Heart right ventricle (tissue), 16 donors: ENCODE measurements at regions not wholly inside any gene's neighbourhood (a gene's known extent, or its start where the extent isn't known, plus 50 kb on each side); places are given as distances from the start of the nearest gene placed in this dataset.
"Not testable (repeated sequence)": the region's sequence is repeated elsewhere in the genome, so short reads cannot be mapped to it uniquely, and the experiment has no call there.

ENCODE experiments used
- ATAC-seq, 8 donors: fragments of 200-7000 bp; cut with Tn5 transposase; one replicate each; pipeline ENCODE4 v1.9.1; 2020; ENCODE audit warnings: mild to moderate bottlenecking in 8 of 8, moderate library complexity in 8 of 8, moderate number of reproducible peaks in 1 of 8
- DNase-seq, 2 donors: peaks; one replicate each; pipeline ENCODE4 v3.0.0-alpha.2; 2020
- H3K27ac ChIP-seq, 10 donors: fragments of 200-600 bp; sonication (generic) in 2 of 10; one replicate each; pipeline versions ENCODE4 v1.5.0 to v1.8.0; 2020 to 2022; ENCODE audit warnings: mild to moderate bottlenecking in 3 of 10
- H3K27me3 ChIP-seq, 7 donors: fragments of 200-600 bp; one replicate each; pipeline ENCODE4 v1.8.0; 2021 to 2022; ENCODE audit warnings: mild to moderate bottlenecking in 2 of 7
- H3K36me3 ChIP-seq, 9 donors: fragments of 200-600 bp; sonication (generic) in 1 of 9; one replicate each; pipeline versions ENCODE4 v1.5.0 to v1.8.0; 2020 to 2022; ENCODE audit warnings: mild to moderate bottlenecking in 2 of 9
- H3K4me1 ChIP-seq, 9 donors: fragments of 200-600 bp; sonication (generic) in 1 of 9; one replicate each; pipeline versions ENCODE4 v1.5.0 to v1.8.0; 2020 to 2022; ENCODE audit warnings: mild to moderate bottlenecking in 4 of 9
- H3K4me3 ChIP-seq, 10 donors: fragments of 200-600 bp; sonication (generic) in 2 of 10; one replicate each; pipeline versions ENCODE4 v1.5.0 to v1.8.0; 2020 to 2022; ENCODE audit warnings: mild to moderate bottlenecking in 7 of 10, moderate library complexity in 2 of 10
- H3K9me3 ChIP-seq, 11 donors: fragments of 200-600 bp in 10 of 11; sonication (generic) in 2 of 11; one replicate each; pipeline versions ENCODE4 v1.5.0 to v1.8.0; 2013 to 2022; ENCODE audit warnings: mild to moderate bottlenecking in 2 of 11, control low read depth in 1 of 11, moderate library complexity in 1 of 11
- WGBS, 2 donors: extraction: QIAGEN DNeasy Blood & Tissue Kit; methylation state at CpG; one replicate each; pipeline ENCODE4 v1.1.7; 2013; ENCODE audit warnings: inconsistent platforms in 1 of 2; 5-methylcytosine and 5-hydroxymethylcytosine counted together
- intact Hi-C, 10 donors: fragments of 100-400 bp; cut with DNase I; formaldehyde crosslinking; loops; one replicate each; pipeline versions ENCODE4 v1.11.1 to v1.14.2; 2022
- TF ChIP-seq, protein P1 (sequence below), 9 donors: fragments of 200-600 bp; sonication (generic) in 2 of 9; IDR thresholded peaks; one replicate each; pipeline versions ENCODE4 v1.5.0 to v1.8.0; 2021 to 2022; ENCODE audit warnings: antibody characterized with exemption in 9 of 9, mild to moderate bottlenecking in 5 of 9, moderate library complexity in 1 of 9
- donor health status: Arrhythmogenic right ventricular cardiomyopathy.
- donor health status: ischemic (EF 13 %, LVEDD 7.1; RV severe dilation, severe dysfunction).
- donor health status: healthy with polysubstance abuse.
- donor health status: DM: no; HTN: yes; CAD: no.
- donor health status: DM: no; HTN: no; CAD: no.
- donor health status: ischemic (EF 25% LVEDD 6.9; RV normal size, moderate dysfunction).
- donor health status: ischemic (EF 25% LVEDD 5.7; RV mildly dilated, moderate dysfunction).
- donor health status: healthy.
- donor health status: DM: yes; HTN: yes; CAD: no.
- donor health status: Ischemic cardiomyopathy.
- donor health status: ischemic (EF 35%, LVEDD 5.7; RV mildly dilated, moderate dysfunction).
- donor health status: nonischemic (EF 11% LVEDD 7.7; RV severe dilation, severe dysfunction).
- donor health status: DM: yes; HTN: yes; CAD: no.
- donor health status: PGD.
- donor health status: ischemic (EF 29% LVEDD 5.4; RV normal size, mild dysfunction).
- donor health status: nonischemic (EF 23%, LVEDD 6.1; RV moderate dilation, normal function).

DNA sequence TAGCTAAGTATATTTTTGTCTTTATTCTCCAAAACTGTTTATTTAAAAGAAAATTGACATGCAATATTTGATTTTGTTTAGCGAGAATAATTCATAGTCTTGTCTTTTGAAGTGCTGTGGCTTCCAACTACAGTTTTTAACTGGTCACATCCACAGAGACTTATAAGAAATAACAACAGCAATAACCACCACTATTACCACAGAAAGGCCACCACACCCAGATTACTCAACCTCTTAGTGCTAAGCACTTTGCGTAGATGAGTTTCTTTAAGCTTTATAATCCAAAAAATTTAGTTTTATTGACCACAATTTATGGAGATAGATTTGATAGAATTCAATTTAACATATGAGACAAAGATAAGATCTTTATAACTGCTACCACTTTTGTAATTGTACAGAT is 468.4 kb upstream of the UBE2E2 start:
- no peaks in the 10 kb centered on the region for H3K27me3 ChIP-seq
- TF ChIP-seq, protein P1, sequence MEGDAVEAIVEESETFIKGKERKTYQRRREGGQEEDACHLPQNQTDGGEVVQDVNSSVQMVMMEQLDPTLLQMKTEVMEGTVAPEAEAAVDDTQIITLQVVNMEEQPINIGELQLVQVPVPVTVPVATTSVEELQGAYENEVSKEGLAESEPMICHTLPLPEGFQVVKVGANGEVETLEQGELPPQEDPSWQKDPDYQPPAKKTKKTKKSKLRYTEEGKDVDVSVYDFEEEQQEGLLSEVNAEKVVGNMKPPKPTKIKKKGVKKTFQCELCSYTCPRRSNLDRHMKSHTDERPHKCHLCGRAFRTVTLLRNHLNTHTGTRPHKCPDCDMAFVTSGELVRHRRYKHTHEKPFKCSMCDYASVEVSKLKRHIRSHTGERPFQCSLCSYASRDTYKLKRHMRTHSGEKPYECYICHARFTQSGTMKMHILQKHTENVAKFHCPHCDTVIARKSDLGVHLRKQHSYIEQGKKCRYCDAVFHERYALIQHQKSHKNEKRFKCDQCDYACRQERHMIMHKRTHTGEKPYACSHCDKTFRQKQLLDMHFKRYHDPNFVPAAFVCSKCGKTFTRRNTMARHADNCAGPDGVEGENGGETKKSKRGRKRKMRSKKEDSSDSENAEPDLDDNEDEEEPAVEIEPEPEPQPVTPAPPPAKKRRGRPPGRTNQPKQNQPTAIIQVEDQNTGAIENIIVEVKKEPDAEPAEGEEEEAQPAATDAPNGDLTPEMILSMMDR (IDR thresholded peaks at IDR 0.05): no peak
- H3K9me3 ChIP-seq: peaks cover 0 to 7% (median 0%) of the 10 kb centered on the region in 11 donors
- intact Hi-C loops: no loop called here
- WGBS, 2 donors: 89 to 92% methylated on average over 2 of the region's 2 CpGs
- no peak for DNase-seq
- H3K4me1 ChIP-seq: no peaks in the 10 kb centered on the region
- H3K27ac ChIP-seq: no peak overlapping the region
- no peak overlapping the region for H3K4me3 ChIP-seq
- H3K36me3 ChIP-seq: no peaks in the 10 kb centered on the region
- no peak for ATAC-seq

DNA sequence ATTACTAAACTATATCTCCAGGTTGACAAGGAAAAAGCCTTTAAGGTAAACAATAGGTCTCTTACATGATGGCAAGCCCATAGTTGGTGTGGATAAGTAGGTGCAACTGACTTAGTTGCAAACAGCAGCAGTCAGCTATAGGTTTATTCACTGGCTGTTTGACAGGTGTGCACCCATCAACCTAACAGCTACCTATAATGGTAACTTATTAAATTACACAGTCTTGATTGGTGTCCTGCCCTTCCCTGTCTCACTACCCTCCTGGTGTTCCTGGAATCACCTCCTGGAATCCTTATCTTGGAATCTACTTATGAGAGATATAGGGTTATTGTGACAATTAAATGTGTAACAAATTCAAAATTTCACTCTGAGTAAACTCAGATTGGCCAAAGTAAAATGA is 467.8 kb upstream of the UBE2E2 start:
- H3K9me3 ChIP-seq: peaks cover 0 to 7% (median 0%) of the 10 kb centered on the region in 11 donors
- intact Hi-C loops: no loop called here
- TF ChIP-seq, protein P1 (IDR thresholded peaks at IDR 0.05): no peak
- no peaks in the 10 kb centered on the region for H3K36me3 ChIP-seq
- no peak overlapping the region for H3K27ac ChIP-seq
- ATAC-seq (no peak), DNase-seq (no peak)
- no peaks in the 10 kb centered on the region for H3K27me3 ChIP-seq
- no peak overlapping the region for H3K4me3 ChIP-seq
- no peaks in the 10 kb centered on the region for H3K4me1 ChIP-seq

DNA sequence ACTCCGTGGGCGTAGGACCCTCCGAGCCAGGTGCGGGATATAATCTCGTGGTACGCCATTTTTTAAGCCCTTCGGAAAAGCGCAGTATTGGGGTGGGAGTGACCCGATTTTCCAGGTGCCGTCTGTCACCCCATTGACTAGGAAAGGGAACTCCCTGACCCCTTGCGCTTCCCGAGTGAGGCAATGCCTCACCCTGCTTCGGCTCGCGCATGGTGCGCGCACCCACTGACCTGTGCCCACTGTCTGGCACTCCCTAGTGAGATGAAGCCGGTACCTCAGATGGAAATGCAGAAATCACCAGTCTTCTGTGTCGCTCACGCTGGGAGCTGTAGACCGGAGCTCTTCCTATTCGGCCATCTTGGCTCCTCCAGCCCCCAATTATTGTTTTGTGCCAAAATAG is 459.7 kb upstream of the UBE2E2 start:
- H3K27me3 ChIP-seq, DNase-seq, H3K27ac ChIP-seq, H3K4me1 ChIP-seq, H3K36me3 ChIP-seq, H3K9me3 ChIP-seq, H3K4me3 ChIP-seq, ATAC-seq, intact Hi-C loops: not testable (repeated sequence)
- 88 to 89% methylated on average over 22 of the region's 22 CpGs for WGBS, 2 donors

DNA sequence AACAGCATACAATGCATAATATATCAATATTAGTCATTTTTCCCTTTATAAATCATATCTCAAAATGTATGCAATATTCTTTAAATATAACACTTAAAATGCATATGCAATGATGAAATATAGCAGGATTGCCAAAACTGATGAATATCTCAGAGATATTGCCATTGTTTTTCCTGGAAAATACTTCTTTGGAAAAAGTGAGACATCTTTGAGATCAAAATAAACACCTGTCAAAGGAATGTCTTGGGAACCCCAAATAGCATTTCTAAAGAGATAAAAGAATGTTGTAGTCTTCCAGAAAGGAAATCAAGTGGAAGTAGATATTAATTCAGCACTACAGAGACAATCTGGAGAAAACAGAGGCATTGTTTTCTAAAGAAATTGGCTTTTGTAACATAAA is 457.8 kb upstream of the UBE2E2 start:
- H3K4me1 ChIP-seq: no peaks in the 10 kb centered on the region
- H3K4me3 ChIP-seq: no peak overlapping the region
- intact Hi-C loops: no loop called here
- H3K27me3 ChIP-seq: no peaks in the 10 kb centered on the region
- no peak overlapping the region for H3K27ac ChIP-seq
- peaks cover 0 to 11% (median 0%) of the 10 kb centered on the region in 11 donors for H3K9me3 ChIP-seq
- H3K36me3 ChIP-seq: no peaks in the 10 kb centered on the region
- DNase-seq (no peak), ATAC-seq (no peak)
- TF ChIP-seq, protein P1 (IDR thresholded peaks at IDR 0.05): no peak

DNA sequence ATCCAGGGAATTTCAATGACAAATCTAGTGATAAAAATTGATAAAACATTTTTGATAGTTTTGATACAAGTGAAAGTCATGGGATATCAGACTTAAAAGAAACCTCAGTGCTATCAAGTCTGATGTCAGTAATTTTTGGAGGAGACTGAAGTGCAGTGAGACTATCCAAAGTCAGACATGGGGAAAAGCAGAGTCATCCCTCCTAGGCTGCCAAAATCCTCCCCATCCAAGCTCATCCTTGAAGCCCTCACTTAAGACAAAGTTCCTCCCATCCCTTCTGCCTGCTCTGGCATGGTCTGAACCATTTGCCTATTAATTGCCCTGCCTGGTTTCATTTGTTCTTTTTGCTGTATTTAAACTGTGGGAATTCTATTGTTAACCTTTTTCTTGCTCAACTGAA is 456.9 kb upstream of the UBE2E2 start:
- TF ChIP-seq, protein P1 (IDR thresholded peaks at IDR 0.05): no peak
- no peaks in the 10 kb centered on the region for H3K4me1 ChIP-seq
- H3K27ac ChIP-seq: no peak overlapping the region
- no peak for DNase-seq
- peaks cover 0 to 16% (median 0%) of the 10 kb centered on the region in 11 donors for H3K9me3 ChIP-seq
- intact Hi-C loops: no loop called here
- no peak overlapping the region for H3K4me3 ChIP-seq
- no peak for ATAC-seq
- H3K27me3 ChIP-seq: no peaks in the 10 kb centered on the region
- no peaks in the 10 kb centered on the region for H3K36me3 ChIP-seq
